ENCODE measurements at regions not wholly inside any gene's neighbourhood (a gene's known extent, or its start where the extent isn't known, plus 50 kb on each side); places are given as distances from the start of the nearest gene placed in this dataset.

- no peaks in the 10 kb centered on the region for H3K36me3 Mint-ChIP-seq (ENCODE audit: insufficient read depth in 2 of 2)
- H3K4me3 Mint-ChIP-seq, result no peak overlapping the region
- peaks cover 0 to 3% of the 10 kb centered on the region in 2 donors for H3K9me3 Mint-ChIP-seq
- DNase-seq, result no peak
- H3K27ac Mint-ChIP-seq, result no peak overlapping the region
- peaks cover 30% of the 10 kb centered on the region for H3K27me3 Mint-ChIP-seq (ENCODE audit: low read depth)
- no peak for ATAC-seq (replicated peaks in 1 of 2)
- no peaks in the 10 kb centered on the region for H3K4me1 Mint-ChIP-seq (ENCODE audit: low read depth)
Measured at GRCh38 chr10:10807106-10807505, 210.6 kb upstream of the CELF2 start.

DNA sequence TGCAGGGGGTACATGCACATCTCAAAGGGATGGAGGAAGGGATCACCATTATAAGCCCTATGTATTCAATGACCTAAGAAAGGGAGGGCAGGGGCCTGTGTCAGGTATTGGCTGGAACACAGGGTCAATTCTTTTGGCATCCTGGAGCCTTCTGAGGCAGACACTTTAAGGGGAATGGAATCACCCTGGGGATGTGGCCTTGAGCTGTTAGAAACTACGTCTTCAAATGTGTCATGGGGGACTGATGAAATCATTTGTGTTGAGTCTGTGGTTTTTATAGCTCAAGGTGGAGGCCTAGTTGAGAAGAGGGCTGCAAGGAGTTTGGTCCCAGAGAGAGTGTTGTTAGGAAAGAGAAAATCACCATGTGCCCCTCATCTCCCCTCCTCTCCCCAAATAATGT is 206.1 kb upstream of the CELF2 start:
- Mint-ChIP-seq H3K27ac (no peak overlapping the region), H3K27me3 (ENCODE audit: low read depth) (peaks cover 28% of the 10 kb centered on the region), H3K4me3 (no peak overlapping the region), H3K36me3 (ENCODE audit: insufficient read depth in 2 of 2) (no peaks in the 10 kb centered on the region), H3K4me1 (ENCODE audit: low read depth) (no peaks in the 10 kb centered on the region), H3K9me3 (peaks cover 0 to 3% of the 10 kb centered on the region in 2 donors)
- no peak for ATAC-seq (replicated peaks in 1 of 2)
- DNase-seq, result no peak

DNA sequence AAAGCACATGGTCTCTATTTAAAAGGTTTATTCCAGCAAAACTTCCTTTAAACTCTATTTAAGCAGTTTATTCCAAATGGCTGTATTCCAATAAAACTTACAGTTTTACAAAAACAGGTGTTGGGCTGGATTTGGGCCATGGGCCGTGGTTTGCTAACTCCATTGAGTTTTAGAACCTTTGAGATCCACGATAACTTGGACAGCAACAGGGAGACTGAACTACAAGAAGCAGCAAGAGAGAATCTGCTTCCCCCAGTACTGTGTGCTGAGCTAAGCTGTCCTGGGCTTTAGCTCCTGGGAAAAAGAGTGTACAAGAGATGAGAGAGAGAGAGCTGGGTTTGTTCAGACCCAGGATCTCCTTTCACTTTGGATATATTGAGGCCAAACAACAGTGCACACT is 204.0 kb upstream of the CELF2 start:
- H3K27me3 Mint-ChIP-seq (ENCODE audit: low read depth), result peaks cover 17% of the 10 kb centered on the region
- ATAC-seq (replicated peaks in 1 of 2), result no peak
- DNase-seq, result no peak
- H3K4me3 Mint-ChIP-seq, result no peak overlapping the region
- no peak overlapping the region for H3K27ac Mint-ChIP-seq
- peaks cover 3 to 8% of the 10 kb centered on the region in 2 donors for H3K9me3 Mint-ChIP-seq
- H3K4me1 Mint-ChIP-seq (ENCODE audit: low read depth), result no peaks in the 10 kb centered on the region
- no peaks in the 10 kb centered on the region for H3K36me3 Mint-ChIP-seq (ENCODE audit: insufficient read depth in 2 of 2)

DNA sequence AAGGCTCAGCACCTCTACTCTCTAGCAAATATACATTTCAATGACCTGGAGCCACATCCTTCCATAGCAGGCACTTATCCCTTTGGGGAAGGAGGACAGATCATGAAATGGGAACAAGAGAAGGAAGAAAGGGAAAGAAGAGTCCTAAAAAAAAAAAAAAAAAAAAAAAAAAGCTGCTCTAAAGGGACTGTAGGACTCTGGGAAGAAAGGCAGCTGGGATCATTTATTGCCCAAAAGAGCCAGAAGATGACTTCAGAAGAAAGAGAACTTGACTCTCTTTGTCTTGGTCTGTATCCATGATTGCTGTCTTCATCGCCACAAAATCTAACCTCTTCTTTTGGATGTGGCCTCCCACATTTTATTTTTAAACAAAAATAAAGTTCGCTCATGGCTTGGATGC is 203.6 kb upstream of the CELF2 start:
- Mint-ChIP-seq H3K4me3 (no peak overlapping the region), H3K36me3 (ENCODE audit: insufficient read depth in 2 of 2) (no peaks in the 10 kb centered on the region), H3K4me1 (ENCODE audit: low read depth) (no peaks in the 10 kb centered on the region), H3K9me3 (peaks cover 3 to 8% of the 10 kb centered on the region in 2 donors), H3K27ac (no peak overlapping the region), H3K27me3 (ENCODE audit: low read depth) (peaks cover 14% of the 10 kb centered on the region)
- ATAC-seq (replicated peaks in 1 of 2) (no peak), DNase-seq (no peak)

- H3K9me3 Mint-ChIP-seq, result peaks cover 3 to 7% of the 10 kb centered on the region in 2 donors
- H3K27me3 Mint-ChIP-seq (ENCODE audit: low read depth), result peaks cover 9% of the 10 kb centered on the region
- no peaks in the 10 kb centered on the region for H3K4me1 Mint-ChIP-seq (ENCODE audit: low read depth)
- DNase-seq (no peak), ATAC-seq (replicated peaks in 1 of 2) (no peak)
- no peak overlapping the region for H3K4me3 Mint-ChIP-seq
- no peak overlapping the region for H3K27ac Mint-ChIP-seq
- H3K36me3 Mint-ChIP-seq (ENCODE audit: insufficient read depth in 2 of 2), result no peaks in the 10 kb centered on the region
Measured at GRCh38 chr10:10816447-10816846, 201.2 kb upstream of the CELF2 start.

DNA sequence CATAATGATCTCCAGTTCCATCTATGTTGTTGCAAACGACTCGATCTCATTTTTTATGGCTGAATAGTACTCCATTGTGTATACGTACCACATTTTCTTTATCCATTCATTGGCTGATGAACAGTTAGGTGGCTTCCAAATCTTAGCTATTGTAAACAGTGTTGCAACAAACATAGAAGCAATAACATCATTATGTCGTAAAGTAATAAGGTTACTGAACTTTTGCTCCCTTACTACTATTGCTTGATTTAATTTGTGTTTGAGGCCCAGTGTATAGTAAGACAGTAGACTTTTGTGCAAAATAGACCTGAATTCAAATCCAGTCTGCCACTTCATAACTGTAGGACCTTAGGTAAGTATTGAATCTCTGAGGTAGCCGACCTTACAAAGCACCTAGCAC is 200.1 kb upstream of the CELF2 start:
- H3K9me3 Mint-ChIP-seq, result peaks cover 3 to 5% of the 10 kb centered on the region in 2 donors
- H3K27me3 Mint-ChIP-seq (ENCODE audit: low read depth), result peaks cover 4% of the 10 kb centered on the region
- no peak overlapping the region for H3K27ac Mint-ChIP-seq
- DNase-seq (no peak), ATAC-seq (replicated peaks in 1 of 2) (no peak)
- no peaks in the 10 kb centered on the region for H3K4me1 Mint-ChIP-seq (ENCODE audit: low read depth)
- H3K36me3 Mint-ChIP-seq (ENCODE audit: insufficient read depth in 2 of 2), result no peaks in the 10 kb centered on the region
- H3K4me3 Mint-ChIP-seq, result no peak overlapping the region

DNA sequence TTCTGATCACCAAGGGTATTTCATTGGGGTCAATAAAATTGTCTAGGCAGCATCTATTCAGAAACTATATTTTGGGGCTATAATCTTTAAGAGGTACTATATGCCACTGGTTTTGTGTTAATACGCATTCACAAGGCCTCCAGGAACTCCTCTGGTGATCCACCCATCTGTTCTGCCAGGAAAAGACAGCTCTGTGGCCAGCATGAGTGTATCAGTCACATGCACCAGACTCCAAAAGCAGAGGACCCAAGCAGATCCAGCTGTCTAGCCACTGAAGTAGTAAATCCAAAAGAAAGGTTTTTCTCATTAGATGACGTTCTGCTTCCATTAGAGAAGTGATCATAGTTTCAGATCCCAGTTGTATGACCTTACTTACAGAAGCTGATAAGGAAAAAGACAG is 199.6 kb upstream of the CELF2 start:
- Mint-ChIP-seq H3K36me3 (ENCODE audit: insufficient read depth in 2 of 2) (no peaks in the 10 kb centered on the region), H3K4me3 (no peak overlapping the region), H3K27ac (no peak overlapping the region), H3K9me3 (peaks cover 3 to 5% of the 10 kb centered on the region in 2 donors), H3K27me3 (ENCODE audit: low read depth) (peaks cover 4% of the 10 kb centered on the region), H3K4me1 (ENCODE audit: low read depth) (no peaks in the 10 kb centered on the region)
- ATAC-seq (replicated peaks in 1 of 2), result no peak
- DNase-seq, result no peak

- Mint-ChIP-seq H3K27ac (no peak overlapping the region), H3K4me3 (no peak overlapping the region), H3K4me1 (ENCODE audit: low read depth) (no peaks in the 10 kb centered on the region), H3K36me3 (ENCODE audit: insufficient read depth in 2 of 2) (no peaks in the 10 kb centered on the region), H3K27me3 (ENCODE audit: low read depth) (peaks cover 4% of the 10 kb centered on the region), H3K9me3 (peaks cover 3 to 5% of the 10 kb centered on the region in 2 donors)
- DNase-seq (no peak), ATAC-seq (replicated peaks in 1 of 2) (no peak)
Measured at GRCh38 chr10:10819206-10819856, 198.3 kb upstream of the CELF2 start.

GRCh38 chr10:10821926-10822325 is 195.7 kb upstream of the CELF2 start:
- DNase-seq, result no peak
- peaks cover 3 to 5% of the 10 kb centered on the region in 2 donors for H3K9me3 Mint-ChIP-seq
- no peak overlapping the region for H3K27ac Mint-ChIP-seq
- no peak overlapping the region for H3K4me3 Mint-ChIP-seq
- H3K36me3 Mint-ChIP-seq (ENCODE audit: insufficient read depth in 2 of 2), result no peaks in the 10 kb centered on the region
- peaks cover 4% of the 10 kb centered on the region for H3K27me3 Mint-ChIP-seq (ENCODE audit: low read depth)
- no peaks in the 10 kb centered on the region for H3K4me1 Mint-ChIP-seq (ENCODE audit: low read depth)
- no peak for ATAC-seq (replicated peaks in 1 of 2)

GRCh38 chr10:10824591-10825148 is 193.0 kb upstream of the CELF2 start:
- ATAC-seq (replicated peaks in 1 of 2) (no peak), DNase-seq (no peak)
- Mint-ChIP-seq H3K36me3 (ENCODE audit: insufficient read depth in 2 of 2) (no peaks in the 10 kb centered on the region), H3K4me3 (no peak overlapping the region), H3K9me3 (no peaks in the 10 kb centered on the region), H3K4me1 (ENCODE audit: low read depth) (no peaks in the 10 kb centered on the region), H3K27me3 (ENCODE audit: low read depth) (peaks cover 9% of the 10 kb centered on the region), H3K27ac (no peak overlapping the region)

GRCh38 chr10:10826125-10826524 is 191.5 kb upstream of the CELF2 start:
- Mint-ChIP-seq H3K4me3 (no peak overlapping the region), H3K9me3 (no peaks in the 10 kb centered on the region), H3K36me3 (ENCODE audit: insufficient read depth in 2 of 2) (no peaks in the 10 kb centered on the region), H3K27me3 (ENCODE audit: low read depth) (peaks cover 9% of the 10 kb centered on the region), H3K27ac (no peak overlapping the region), H3K4me1 (ENCODE audit: low read depth) (no peaks in the 10 kb centered on the region)
- DNase-seq, result no peak
- ATAC-seq (replicated peaks in 1 of 2), result no peak

GRCh38 chr10:10828623-10829022 is 189.0 kb upstream of the CELF2 start:
- H3K9me3 Mint-ChIP-seq, result no peaks in the 10 kb centered on the region
- DNase-seq (no peak), ATAC-seq (replicated peaks in 1 of 2) (no peak)
- no peak overlapping the region for H3K4me3 Mint-ChIP-seq
- no peak overlapping the region for H3K27ac Mint-ChIP-seq
- peaks cover 9% of the 10 kb centered on the region for H3K27me3 Mint-ChIP-seq (ENCODE audit: low read depth)
- no peaks in the 10 kb centered on the region for H3K4me1 Mint-ChIP-seq (ENCODE audit: low read depth)
- no peaks in the 10 kb centered on the region for H3K36me3 Mint-ChIP-seq (ENCODE audit: insufficient read depth in 2 of 2)

- Mint-ChIP-seq H3K36me3 (ENCODE audit: insufficient read depth in 2 of 2) (no peaks in the 10 kb centered on the region), H3K27ac (no peak overlapping the region), H3K9me3 (no peaks in the 10 kb centered on the region), H3K27me3 (ENCODE audit: low read depth) (peaks cover 9% of the 10 kb centered on the region), H3K4me3 (no peak overlapping the region), H3K4me1 (ENCODE audit: low read depth) (no peaks in the 10 kb centered on the region)
- ATAC-seq (replicated peaks in 1 of 2) (no peak), DNase-seq (no peak)
Measured at GRCh38 chr10:10829576-10829975, 188.1 kb upstream of the CELF2 start.

All from activated T-cell treated with anti-CD3 and anti-CD28 coated beads, Interleukin-2, amount 50 U/mL, for 72 hours (primary cell).